GM20000 (cell line): ENCODE measurements at regions not wholly inside any gene's neighbourhood (a gene's known extent, or its start where the extent isn't known, plus 50 kb on each side); places are given as distances from the start of the nearest gene placed in this dataset.

Experiments used
- DNase-seq: peaks from one replicate; pipeline ENCODE4 v3.0.0; 2012; ENCODE audit warnings: low spot score
- CTCF ChIP-seq: IDR thresholded peaks from 2 replicates; pipeline ENCODE4 v1.5.1; 2012; ENCODE audit warnings: mild to moderate bottlenecking, control low read depth; ENCODE audit errors: extremely low read depth, missing control alignments

- DNase-seq, result no peak
- TF ChIP-seq CTCF, result no peak
Observed at GRCh38 chr5:68475476-68475983, 260.0 kb downstream of the PIK3R1 start.

- no peak for TF ChIP-seq CTCF
- no peak for DNase-seq
Observed at GRCh38 chr5:68476854-68477253, 261.3 kb downstream of the PIK3R1 start.

GRCh38 chr5:68478301-68479095 is 262.9 kb downstream of the PIK3R1 start:
- no peak for DNase-seq
- no peak for TF ChIP-seq CTCF

- no peak for DNase-seq
- no peak for TF ChIP-seq CTCF
Observed at GRCh38 chr5:68479524-68479923, 264.0 kb downstream of the PIK3R1 start.

GRCh38 chr5:68480335-68480940 is 264.9 kb downstream of the PIK3R1 start:
- no peak for TF ChIP-seq CTCF
- no peak for DNase-seq

GRCh38 chr5:68482199-68482598 is 266.6 kb downstream of the PIK3R1 start:
- no peak for TF ChIP-seq CTCF
- no peak for DNase-seq

GRCh38 chr5:68484307-68485068 is 268.9 kb downstream of the PIK3R1 start:
- TF ChIP-seq CTCF, result no peak
- no peak for DNase-seq
